HG03378 (cell line): ENCODE measurements at regions not wholly inside any gene's neighbourhood (a gene's known extent, or its start where the extent isn't known, plus 50 kb on each side); places are given as distances from the start of the nearest gene placed in this dataset.

ENCODE experiments used
- ATAC-seq: cut with Tn5 transposase; IDR thresholded peaks from one replicate; pipeline ENCODE4 v1.9.1; 2021; ENCODE audit warnings: mild to moderate bottlenecking, moderate library complexity; ENCODE audit not compliant: unreplicated experiment

DNA sequence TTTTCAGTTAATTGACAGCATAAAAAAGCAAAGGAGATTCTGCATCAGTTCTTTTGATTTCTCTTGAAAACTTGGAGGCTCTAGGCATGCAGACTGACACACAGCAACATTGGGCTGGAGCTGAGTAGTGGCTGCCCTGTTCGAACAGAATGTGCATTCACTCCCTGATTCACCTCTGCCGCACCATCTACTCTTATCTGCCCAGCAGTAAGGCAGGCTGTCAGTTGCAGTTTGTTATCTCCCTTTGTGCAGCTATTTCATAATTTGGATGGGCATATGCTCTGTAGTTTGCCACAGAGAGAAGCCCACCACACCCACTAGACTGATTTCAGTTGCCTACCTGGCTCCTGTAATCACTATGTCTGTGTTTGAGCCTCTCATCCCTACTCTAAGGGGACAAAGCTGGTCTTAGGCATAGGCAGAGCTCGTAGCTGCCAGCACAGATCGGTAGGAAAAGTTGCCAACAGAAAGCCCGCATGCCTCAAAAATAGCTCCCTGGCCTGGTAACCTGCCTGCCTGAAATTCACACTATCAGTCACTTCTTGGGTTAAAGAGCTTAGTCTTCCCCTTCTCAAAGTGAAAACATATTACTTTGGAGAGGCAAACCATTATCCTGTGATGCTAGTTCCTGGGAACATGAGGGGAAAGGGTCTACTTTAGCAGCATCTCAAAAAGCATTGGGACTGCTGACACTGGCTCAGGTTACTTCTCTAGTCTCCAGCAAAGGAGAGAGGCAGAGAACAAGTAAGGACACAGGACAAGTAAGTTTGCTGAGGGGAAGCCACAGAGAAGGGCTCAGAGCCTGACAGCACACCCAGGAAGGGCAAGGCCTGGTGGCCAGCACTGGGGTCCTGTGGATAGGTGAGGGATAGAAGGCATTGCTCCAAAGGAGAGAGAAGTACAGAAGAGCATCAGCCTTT is 75.9 kb upstream of the TMEM164 start:
- ATAC-seq, result no peak

DNA sequence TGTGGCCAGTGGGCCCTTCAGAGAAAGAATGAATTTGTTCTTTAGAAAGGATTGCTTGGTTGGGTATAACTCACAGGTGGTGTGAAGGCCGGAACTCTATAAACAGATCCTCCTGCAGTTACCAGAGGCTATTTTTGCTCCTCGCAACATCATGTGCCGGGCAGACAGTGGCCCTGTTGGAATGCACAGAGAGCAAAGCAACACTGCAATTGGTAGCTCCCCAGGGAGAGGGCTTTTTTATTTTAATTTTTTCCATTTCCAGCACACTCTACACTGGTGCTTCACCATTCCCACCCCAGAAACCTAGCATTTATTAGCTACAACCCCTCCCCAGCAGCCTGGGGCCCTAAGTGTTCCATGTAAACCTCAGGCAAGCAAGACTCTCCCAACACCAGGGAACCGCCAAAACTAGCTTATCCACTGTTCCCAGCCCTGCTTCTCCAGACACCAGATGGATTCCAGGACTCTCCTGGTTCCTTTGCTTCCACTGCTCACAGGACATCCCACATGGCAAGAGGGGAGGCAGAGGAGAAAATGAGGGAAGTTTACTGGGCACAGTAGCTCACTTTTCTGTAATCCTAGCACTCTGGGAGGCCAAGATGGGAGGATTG is 75.1 kb upstream of the TMEM164 start:
- ATAC-seq, result no peak

DNA sequence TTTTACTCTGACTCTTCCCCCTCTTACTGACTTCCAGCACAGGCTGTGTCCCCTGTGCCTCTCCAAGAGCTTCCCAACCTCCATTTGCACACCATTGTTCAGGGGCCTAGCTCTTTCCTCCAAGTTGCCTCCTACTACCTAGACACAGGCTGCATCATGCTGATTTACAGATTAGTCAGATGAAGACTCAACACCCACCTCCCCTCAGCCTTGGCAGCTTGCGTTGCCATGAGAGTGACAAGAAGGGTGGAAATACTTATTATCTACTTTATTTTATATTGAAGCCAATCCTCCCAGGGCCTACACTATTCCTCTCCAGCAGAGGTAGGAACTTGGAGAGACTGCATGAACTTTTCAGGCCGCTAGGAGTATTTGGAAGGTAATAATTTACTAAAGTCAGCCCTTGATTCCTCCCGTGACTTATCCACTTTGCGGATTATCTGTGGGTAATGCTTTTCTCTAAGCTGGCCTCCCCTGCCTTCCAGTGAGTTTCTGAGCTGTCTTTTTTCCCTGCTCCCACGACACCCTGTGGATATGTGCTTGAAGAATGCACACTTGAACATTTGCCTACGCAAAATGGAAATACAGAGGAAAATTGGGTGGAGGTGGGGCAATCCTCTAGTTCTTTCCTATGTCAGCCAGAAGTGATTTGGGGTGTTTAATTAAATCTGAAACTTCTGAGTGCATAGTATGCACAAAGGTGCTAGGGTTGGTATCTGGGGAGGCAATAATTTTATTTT is 74.1 kb upstream of the TMEM164 start:
- ATAC-seq, result no peak

DNA sequence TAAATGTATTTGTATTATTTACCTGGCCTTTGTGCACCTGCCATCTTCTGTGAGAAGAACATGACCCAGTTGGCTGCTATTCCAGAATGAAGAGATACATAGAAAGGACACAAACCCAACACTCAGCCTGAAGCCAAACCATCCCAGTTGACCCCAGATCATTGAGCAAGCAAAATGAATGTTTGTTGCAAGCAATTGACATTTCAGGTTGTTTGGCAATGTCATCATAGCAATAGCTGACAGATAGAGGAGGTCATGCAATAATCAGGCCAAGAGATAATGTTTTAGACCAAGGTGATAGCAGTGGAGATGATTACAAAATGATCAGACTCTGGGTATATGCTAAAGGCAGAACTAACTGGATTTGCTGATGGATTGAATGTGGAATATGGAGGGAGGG is 71.2 kb upstream of the TMEM164 start:
- no peak for ATAC-seq

DNA sequence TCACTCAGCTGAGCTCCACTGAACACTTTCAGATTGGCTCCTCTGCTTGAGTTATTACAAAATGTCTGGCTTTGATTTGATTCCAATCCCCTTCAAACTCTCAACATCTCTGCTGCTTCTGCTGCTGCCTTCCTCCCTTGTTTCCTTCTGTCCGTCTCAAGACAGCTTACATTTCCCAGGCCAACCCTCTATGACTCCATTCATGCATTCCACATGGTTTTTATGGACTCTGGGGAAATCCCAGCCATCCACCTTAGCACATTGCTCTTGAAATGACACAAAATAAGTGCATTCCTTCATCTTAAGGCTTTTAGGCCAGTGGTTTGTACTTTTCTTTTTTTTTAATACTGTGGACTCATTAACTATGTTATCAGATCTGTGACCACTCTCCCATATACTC is 68.5 kb upstream of the TMEM164 start:
- no peak for ATAC-seq

DNA sequence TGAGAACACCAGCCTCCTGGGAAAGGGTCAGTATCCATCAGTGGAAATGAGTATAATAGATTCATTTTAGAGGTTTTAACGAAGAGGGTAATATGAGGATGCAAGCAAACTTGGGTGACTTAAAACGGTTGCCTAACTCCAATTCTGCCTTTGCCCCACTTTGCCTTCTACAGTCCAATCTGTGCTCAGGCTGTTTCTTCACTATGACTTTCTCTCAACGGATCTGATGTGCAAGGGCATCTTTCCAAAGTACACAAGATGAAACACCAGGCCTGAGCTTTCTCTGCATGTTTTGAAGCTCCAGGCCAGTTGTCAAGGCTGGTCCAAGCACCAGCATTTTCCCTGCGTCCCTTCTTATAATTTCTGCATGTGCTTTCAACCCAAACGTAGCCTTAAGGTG is 68.0 kb upstream of the TMEM164 start:
- ATAC-seq, result no peak

DNA sequence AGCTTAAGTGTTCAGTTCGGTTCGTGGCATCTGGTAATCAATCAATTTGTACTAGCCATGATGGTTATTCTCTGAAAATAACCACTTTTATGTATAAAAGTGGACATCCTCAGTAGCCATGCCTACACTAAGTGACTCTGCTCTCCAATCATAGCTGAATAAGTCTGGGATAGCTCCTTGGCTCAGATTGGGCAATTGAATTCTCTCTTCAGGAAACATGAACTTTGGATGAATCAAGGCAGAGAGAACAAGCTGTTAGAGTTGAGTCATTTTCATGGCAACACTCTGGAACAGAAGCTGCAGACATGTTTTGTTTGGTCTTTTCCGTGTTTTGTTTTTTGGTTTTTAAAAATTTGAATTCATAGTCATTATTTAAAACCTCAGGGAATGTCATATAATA is 66.8 kb upstream of the TMEM164 start:
- ATAC-seq, result no peak

DNA sequence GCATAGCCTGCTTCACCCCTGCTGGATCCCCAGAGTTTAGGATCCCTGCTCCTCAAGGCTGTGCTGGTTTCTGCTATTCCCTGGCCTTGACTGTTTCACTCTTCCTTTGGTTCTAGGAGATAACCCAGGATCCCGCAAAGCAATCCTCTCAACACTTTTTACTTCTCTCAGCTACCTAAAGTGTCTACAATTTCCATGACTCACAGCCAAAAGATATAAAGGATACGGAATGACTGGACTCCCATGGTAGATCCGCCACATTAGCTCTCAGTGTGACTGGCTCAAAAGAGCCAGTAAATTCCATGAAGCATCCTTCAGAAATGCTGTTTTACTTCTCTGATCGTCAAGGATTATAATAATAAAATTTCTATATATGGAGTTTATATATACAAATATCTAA is 66.3 kb upstream of the TMEM164 start:
- no peak for ATAC-seq

DNA sequence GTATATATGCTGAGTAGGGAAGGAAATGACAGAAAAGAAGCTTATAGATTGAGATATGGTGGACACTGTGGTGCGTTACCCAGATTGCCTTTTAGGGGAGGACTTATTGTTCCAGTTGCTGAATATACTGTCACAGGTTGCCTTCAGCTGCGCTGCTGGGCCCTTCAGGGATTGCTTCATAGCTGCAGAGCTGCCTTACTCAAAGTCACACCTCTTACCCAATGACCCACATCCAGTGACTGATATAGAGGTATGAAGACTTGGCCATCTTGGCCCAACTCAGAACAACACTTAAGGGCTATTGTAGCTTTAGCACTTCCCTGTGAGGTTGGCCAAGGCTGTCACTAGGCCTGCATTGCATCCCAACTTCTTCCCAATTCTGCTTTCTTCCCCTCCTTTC is 63.4 kb upstream of the TMEM164 start:
- no peak for ATAC-seq

DNA sequence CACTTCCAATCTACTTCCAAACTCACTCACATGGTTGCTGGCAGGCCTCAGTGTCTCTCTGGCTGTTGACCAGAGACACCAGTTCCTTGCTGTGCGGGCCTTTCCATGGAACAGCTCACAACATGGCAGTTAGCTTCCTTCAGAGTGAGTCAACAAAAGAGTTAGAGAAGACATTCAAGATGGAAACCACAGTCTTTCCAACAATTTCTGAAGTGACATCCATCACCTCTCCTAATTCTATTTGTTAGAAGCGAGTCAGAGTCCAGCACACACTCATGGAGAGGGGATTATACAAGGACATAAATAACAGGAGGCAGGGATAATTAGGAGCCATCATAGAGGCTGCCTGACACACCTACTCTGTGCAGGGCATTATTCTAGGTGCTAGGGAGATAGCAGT is 62.5 kb upstream of the TMEM164 start:
- no peak for ATAC-seq

DNA sequence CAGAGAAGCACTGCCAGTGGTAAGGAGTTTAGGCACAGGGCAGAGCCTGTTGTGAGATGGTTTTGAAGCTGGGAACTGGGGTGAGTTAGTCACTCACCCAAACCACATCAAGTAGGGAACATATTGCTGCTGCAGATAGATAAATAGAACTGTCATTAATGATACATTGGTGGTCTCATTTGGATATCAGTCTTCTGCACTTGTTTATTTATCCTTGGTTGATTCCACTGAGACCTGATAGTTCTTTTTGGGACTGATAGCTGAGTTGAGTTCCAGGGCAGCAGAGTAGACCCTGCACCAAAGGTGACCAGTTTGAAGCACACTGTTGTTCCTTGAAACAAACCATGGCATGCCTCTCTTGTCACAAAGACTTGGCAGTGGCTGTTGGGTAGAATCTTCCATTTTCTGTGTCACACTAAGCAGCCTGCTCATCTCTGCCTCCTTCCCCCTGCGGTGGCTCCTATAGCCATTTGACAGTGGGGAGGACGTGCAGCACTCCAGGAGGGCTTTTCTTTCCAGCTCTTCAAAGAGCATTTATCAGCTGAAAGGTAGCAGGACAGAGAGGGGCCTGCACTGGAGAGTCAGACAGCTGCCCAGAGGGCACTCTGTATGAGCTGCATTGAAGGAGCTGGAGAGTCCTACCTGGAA is 59.7 kb upstream of the TMEM164 start:
- ATAC-seq, result no peak

DNA sequence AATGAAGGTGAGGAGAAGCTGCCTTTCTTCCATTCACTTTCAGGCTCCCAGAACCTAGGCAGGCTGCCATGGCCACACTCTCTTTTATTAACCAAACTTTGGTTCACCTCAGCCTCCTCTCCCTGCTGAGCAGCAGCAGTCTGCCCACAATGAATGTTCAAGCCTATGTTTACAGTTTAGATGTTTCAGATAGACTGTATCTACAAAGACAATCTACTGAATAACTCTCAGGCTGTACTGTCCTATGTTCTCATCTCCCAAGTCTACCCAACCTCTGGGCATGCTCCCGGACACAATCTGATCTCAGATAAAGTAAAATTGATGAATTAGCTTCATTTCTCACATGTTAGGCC is 59.2 kb upstream of the TMEM164 start:
- ATAC-seq, result no peak

DNA sequence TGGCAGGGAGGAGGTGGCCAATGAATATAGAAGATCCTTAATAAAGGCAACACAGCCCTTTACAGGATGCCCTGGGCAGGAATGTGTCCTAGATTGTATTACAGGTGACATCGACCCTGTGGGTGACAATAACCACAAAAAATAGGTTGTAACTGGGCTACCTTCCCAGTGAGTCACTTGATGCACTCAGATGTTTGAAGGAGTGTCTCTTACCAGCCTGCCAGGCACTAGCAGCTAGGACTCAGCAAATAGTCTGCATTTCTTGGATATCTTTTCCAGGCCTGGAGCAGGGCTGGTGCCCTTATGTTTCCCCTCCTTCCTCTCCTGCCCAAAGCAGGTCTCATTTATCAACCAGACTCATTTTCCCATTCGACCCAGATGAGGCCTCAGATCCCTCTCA is 50.9 kb upstream of the TMEM164 start:
- ATAC-seq, result no peak

DNA sequence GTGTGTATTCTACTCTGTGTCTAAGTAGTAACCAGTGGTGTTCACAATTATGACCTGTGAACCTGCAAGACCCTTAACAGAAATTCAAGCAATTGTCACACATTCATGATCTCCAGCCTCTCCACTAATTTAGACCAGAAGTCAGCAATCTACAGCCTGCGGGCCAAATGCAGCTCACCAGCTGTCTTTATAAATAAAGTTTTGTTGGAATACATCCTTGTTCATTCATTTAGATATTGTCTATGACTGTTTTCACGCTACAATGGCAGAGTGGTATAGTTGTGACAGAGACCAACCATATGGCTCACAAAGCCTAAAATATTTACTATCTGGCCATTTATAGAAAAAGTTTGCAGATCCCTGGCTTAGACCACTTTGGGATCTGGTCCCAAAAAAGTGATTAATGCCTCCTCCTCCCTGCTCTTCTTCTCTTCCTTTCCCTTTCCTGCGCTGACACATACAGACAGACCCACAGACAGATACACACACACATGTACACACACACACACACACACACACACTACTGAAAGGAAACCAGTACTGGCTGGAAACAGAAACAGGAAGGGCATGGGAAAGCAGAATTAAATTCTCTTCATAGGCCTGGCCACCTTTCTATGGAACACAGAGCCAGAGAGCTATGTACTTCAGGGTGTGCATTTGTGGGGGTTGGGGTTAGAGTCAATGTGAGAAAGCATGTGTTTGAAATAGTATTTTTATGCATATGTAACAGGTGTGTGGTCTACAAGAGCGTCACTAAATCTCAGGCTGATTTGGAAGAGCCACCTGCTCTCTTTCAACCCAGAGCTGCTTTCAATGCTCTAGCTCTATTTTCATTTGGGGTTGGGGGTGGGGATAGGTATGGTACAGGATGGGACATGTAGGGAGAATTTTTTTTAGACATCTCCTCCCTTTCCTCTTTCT is 49.7 kb upstream of the TMEM164 start:
- ATAC-seq, result no peak
